ENCODE measurements at regions not wholly inside any gene's neighbourhood (a gene's known extent, or its start where the extent isn't known, plus 50 kb on each side); places are given as distances from the start of the nearest gene placed in this dataset.

DNA sequence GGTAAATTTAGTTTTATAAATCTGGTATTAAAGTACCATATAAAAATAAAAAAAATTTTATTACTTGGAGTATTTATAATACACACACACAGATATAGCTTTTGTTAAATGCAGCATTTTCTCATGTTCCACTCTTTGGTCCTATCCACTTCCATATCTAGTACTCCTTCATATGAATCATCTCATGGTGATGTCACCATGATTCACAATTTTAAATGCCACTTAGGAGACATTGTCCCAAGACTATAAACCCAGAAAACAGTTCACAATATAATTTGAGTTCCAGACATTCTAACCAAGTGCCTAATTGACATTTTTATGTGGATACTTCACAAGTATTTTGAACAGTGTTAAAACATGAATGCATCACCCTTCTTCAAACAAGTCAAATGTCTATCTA lies 1398.3 kb downstream of the DSC3 start:
- peaks cover 0 to 20% (median 0%) of the 10 kb centered on the region in 11 experiments; a peak in 5 of 22 replicates for H3K9me3 ChIP-seq (replicated peaks in 1 of 11)
- TF ChIP-seq Cebpa-rat (IDR thresholded peaks at IDR 0.05), result no peak
- H4K20me1 ChIP-seq, result no peaks in the 10 kb centered on the region
- H3K4me2 ChIP-seq, result no peak overlapping the region
- H3K27me3 ChIP-seq, result no peaks in the 10 kb centered on the region
- no peak overlapping the region for H3K9ac ChIP-seq
- peaks cover 0 to 2% (median 0%) of the 10 kb centered on the region in 10 experiments; a peak in 1 of 20 replicates for H3K4me1 ChIP-seq
- no peak overlapping the region for H3K4me3 ChIP-seq
- no peaks in the 10 kb centered on the region for H3K36me3 ChIP-seq
- no peak overlapping the region for H3K27ac ChIP-seq

GRCh38 chr18:29629493-29630036 lies 1413.0 kb downstream of the DSC3 start:
- no peak overlapping the region for H3K9ac ChIP-seq
- no peak for TF ChIP-seq Cebpa-rat (IDR thresholded peaks at IDR 0.05)
- H4K20me1 ChIP-seq, result no peaks in the 10 kb centered on the region
- H3K36me3 ChIP-seq, result no peaks in the 10 kb centered on the region
- no peaks in the 10 kb centered on the region for H3K27me3 ChIP-seq
- no peaks in the 10 kb centered on the region for H3K4me1 ChIP-seq
- H3K27ac ChIP-seq, result no peak overlapping the region
- no peaks in the 10 kb centered on the region for H3K9me3 ChIP-seq (replicated peaks in 1 of 11)
- H3K4me3 ChIP-seq, result no peak overlapping the region
- H3K4me2 ChIP-seq, result no peak overlapping the region

DNA sequence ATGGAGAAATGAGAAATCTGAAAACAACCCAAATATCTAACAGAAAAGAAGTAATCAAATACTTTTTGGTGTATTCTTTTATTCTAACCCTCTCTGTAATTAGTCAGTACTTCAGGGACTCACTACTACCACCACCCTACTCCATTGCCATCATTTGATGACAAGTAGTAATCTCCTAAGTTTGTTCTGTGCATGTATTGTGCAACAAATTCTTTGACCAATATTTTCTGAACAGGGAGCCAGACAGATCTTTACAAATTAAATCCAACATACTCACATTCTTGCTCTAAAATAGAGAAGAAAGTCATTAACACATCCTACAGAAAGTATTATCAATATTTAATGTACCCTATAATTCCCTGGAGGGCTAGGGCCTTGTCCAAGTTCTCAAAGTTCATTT lies 1416.4 kb downstream of the DSC3 start:
- H3K4me2 ChIP-seq, result no peak overlapping the region
- H3K9ac ChIP-seq, result no peak overlapping the region
- H3K27me3 ChIP-seq, result no peaks in the 10 kb centered on the region

DNA sequence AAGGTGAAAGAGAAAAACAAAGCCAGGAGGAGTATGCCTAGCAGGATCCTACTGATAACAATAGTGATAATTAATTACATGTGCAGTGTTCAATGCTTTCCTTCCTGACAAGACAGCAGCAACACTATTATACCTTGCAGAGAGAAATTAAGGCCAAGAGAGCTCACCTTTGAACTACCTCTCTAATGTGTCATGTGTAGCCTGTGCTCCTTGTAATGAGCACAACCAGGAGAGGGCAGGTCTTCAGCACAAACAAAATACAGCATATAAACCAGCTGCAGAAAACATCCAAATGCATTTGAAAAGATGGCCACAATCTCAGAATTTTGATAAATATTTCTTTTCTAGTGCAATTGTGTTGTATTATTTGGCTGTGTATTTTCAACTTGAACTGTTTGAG lies 1425.7 kb downstream of the DSC3 start:
- no peaks in the 10 kb centered on the region for H3K36me3 ChIP-seq
- no peak overlapping the region for H3K4me2 ChIP-seq
- no peak overlapping the region for H3K27ac ChIP-seq
- H3K4me1 ChIP-seq, result no peaks in the 10 kb centered on the region
- H3K27me3 ChIP-seq, result no peaks in the 10 kb centered on the region
- no peak overlapping the region for H3K4me3 ChIP-seq
- H4K20me1 ChIP-seq, result no peaks in the 10 kb centered on the region
- H3K9me3 ChIP-seq (replicated peaks in 1 of 11), result no peaks in the 10 kb centered on the region
- TF ChIP-seq Cebpa-rat (IDR thresholded peaks at IDR 0.05), result no peak
- no peak overlapping the region for H3K9ac ChIP-seq

More for the DNA sequence above, 1416.4 kb downstream of the DSC3 start:
- no peak overlapping the region for H3K4me3 ChIP-seq
- H3K36me3 ChIP-seq, result no peaks in the 10 kb centered on the region
- no peak overlapping the region for H3K27ac ChIP-seq
- H3K9me3 ChIP-seq (replicated peaks in 1 of 11), result no peaks in the 10 kb centered on the region
- no peak for TF ChIP-seq Cebpa-rat (IDR thresholded peaks at IDR 0.05)
- no peaks in the 10 kb centered on the region for H3K4me1 ChIP-seq
- no peaks in the 10 kb centered on the region for H4K20me1 ChIP-seq

DNA sequence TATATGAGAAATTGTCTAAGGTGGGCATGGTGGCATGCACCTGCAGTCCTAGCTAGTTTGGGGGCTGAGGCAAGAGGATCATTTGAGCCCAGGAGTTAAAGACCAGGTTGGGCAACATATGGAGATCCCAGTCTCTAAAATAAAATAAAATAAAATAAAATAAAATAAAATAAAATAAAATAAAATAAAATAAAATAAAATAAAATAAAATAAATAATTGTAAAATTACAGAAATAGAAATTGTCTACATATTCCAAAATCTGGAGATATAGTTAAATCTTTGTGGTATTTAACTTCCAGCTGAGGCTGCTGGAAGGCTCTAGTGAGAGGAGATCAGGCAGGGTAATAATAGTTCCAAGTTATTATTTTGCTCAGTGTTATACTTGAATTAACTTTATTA lies 1432.1 kb upstream of the CDH2 start:
- no peaks in the 10 kb centered on the region for H4K20me1 ChIP-seq
- no peaks in the 10 kb centered on the region for H3K27me3 ChIP-seq
- no peaks in the 10 kb centered on the region for H3K36me3 ChIP-seq
- no peak overlapping the region for H3K27ac ChIP-seq
- H3K4me2 ChIP-seq, result no peak overlapping the region
- H3K9me3 ChIP-seq (replicated peaks in 1 of 11), result peaks cover 18 to 24% (median 23%) of the 10 kb centered on the region in 11 experiments
- H3K4me3 ChIP-seq, result no peak overlapping the region
- TF ChIP-seq Cebpa-rat (IDR thresholded peaks at IDR 0.05), result no peak
- H3K9ac ChIP-seq, result no peak overlapping the region
- no peaks in the 10 kb centered on the region for H3K4me1 ChIP-seq

GRCh38 chr18:29605365-29605764 lies 1428.4 kb upstream of the CDH2 start:
- no peak for TF ChIP-seq Cebpa-rat (IDR thresholded peaks at IDR 0.05)
- Histone ChIP-seq H3K36me3 (no peaks in the 10 kb centered on the region), H3K9ac (no peak overlapping the region), H3K4me1 (no peaks in the 10 kb centered on the region), H4K20me1 (no peaks in the 10 kb centered on the region), H3K4me3 (no peak overlapping the region), H3K27ac (no peak overlapping the region), H3K9me3 (replicated peaks in 1 of 11) (peaks cover 18 to 29% (median 23%) of the 10 kb centered on the region in 11 experiments), H3K4me2 (no peak overlapping the region), H3K27me3 (no peaks in the 10 kb centered on the region)

DNA sequence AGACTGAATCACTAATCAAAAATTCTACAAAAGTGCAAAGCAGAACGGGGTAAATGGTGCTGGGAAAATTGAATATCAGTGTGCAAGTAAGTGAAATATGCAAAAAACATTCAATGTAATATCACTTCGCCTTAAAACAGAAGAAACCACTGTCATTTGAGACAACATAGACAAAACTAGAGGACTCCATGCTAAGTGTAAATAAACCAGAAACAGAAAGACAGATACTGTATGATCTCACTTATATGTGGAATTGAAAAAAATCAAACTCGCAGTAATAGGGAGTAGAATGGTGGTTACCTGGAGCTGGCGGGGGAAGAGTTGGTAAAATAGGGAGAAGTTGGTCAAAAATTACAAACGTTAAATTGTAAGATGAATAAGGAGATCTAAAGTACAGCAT lies 1420.0 kb upstream of the CDH2 start:
- no peaks in the 10 kb centered on the region for H3K27me3 ChIP-seq
- H3K27ac ChIP-seq, result no peak overlapping the region
- no peaks in the 10 kb centered on the region for H4K20me1 ChIP-seq
- H3K9me3 ChIP-seq (replicated peaks in 1 of 11), result 0 out of 22 replicates have a peak, but pooled peaks cover 0 to 6% (median 0%) of the 10 kb centered on the region in 11 experiments
- no peaks in the 10 kb centered on the region for H3K36me3 ChIP-seq
- H3K4me3 ChIP-seq, result no peak overlapping the region
- H3K4me2 ChIP-seq, result no peak overlapping the region
- no peaks in the 10 kb centered on the region for H3K4me1 ChIP-seq
- no peak for TF ChIP-seq Cebpa-rat (IDR thresholded peaks at IDR 0.05)
- H3K9ac ChIP-seq, result no peak overlapping the region

DNA sequence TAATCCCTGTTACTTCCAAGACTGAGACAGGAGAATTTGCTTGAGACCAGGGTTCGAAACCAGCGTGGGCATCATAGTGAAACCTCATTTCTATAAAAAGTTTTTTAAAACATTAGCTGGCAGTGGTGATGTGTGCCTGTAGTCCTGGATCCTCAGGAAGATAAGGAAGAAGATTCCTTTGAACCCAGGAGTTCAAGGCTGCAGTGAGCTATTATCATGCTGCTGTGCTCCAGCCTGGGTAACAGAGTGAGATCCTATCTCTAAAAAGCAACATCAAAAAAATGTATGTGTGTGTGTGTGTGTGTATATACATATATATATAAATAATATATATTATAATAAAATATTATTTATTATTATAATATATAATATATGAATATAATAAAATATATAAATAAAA lies 1417.6 kb upstream of the CDH2 start:
- Histone ChIP-seq H3K27me3 (no peaks in the 10 kb centered on the region), H3K36me3 (no peaks in the 10 kb centered on the region), H3K9ac (no peak overlapping the region), H4K20me1 (no peaks in the 10 kb centered on the region), H3K9me3 (replicated peaks in 1 of 11) (no peaks in the 10 kb centered on the region), H3K4me2 (no peak overlapping the region), H3K27ac (no peak overlapping the region), H3K4me3 (no peak overlapping the region), H3K4me1 (no peaks in the 10 kb centered on the region)
- TF ChIP-seq Cebpa-rat (IDR thresholded peaks at IDR 0.05), result no peak

- H3K4me2 ChIP-seq, result no peak overlapping the region
- H3K4me1 ChIP-seq, result no peaks in the 10 kb centered on the region
- H3K9ac ChIP-seq, result no peak overlapping the region
- no peaks in the 10 kb centered on the region for H4K20me1 ChIP-seq
- no peak for TF ChIP-seq Cebpa-rat (IDR thresholded peaks at IDR 0.05)
- H3K4me3 ChIP-seq, result no peak overlapping the region
- no peaks in the 10 kb centered on the region for H3K36me3 ChIP-seq
- peaks cover 0 to 4% (median 0%) of the 10 kb centered on the region in 11 experiments; a peak in 1 of 22 replicates for H3K9me3 ChIP-seq (replicated peaks in 1 of 11)
- H3K27me3 ChIP-seq, result no peaks in the 10 kb centered on the region
- H3K27ac ChIP-seq, result no peak overlapping the region
Observed at GRCh38 chr18:29588446-29589100, 1411.6 kb upstream of the CDH2 start.

DNA sequence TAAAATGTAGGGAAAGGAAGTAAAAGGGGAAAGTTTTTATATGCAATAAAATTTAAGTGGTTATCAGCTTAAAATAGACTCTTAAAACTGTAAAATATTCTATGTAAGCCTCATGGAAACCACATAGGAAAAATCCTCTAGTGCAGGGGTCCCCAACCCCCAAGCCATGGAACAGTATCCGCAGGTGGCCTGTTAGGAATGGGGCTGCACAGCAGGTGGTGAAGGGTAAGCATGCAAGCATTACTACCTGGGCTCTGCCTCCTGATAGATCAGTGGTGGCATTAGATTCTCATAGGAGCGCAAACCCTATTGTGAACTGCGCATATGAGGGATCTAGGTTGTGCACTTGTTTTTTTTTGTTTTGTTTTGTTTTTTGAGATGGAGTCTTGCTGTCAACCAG lies 1409.3 kb upstream of the CDH2 start:
- Histone ChIP-seq H3K36me3 (no peaks in the 10 kb centered on the region), H3K4me1 (no peaks in the 10 kb centered on the region), H3K9me3 (replicated peaks in 1 of 11) (peaks cover 0 to 4% (median 0%) of the 10 kb centered on the region in 11 experiments; a peak in 1 of 22 replicates), H3K27me3 (no peaks in the 10 kb centered on the region), H4K20me1 (no peaks in the 10 kb centered on the region), H3K9ac (no peak overlapping the region), H3K27ac (no peak overlapping the region), H3K4me3 (no peak overlapping the region), H3K4me2 (no peak overlapping the region)
- TF ChIP-seq Cebpa-rat (IDR thresholded peaks at IDR 0.05), result no peak

All from BLaER1 treated with 17β-estradiol and CSF1 and Interleukin-3, amounts not matched to agents 10 nM and 100 nM (cell line).